IPS-20b (cell line): ENCODE measurements at regions not wholly inside any gene's neighbourhood (a gene's known extent, or its start where the extent isn't known, plus 50 kb on each side); places are given as distances from the start of the nearest gene placed in this dataset.
"Not testable (repeated sequence)": the region's sequence is repeated elsewhere in the genome, so short reads cannot be mapped to it uniquely, and the experiment has no call there.

Experiments used
- H3K27ac ChIP-seq: one replicate; pipeline ENCODE4 v1.5.1; 2013; ENCODE audit warnings: low read length
- H3K27me3 ChIP-seq: 2 replicates; pipeline ENCODE4 v1.6.1; 2013; ENCODE audit warnings: mild to moderate bottlenecking, low read length, inconsistent platforms; ENCODE audit not compliant: insufficient read depth
- H3K36me3 ChIP-seq: 2 replicates; pipeline ENCODE4 v1.6.1; 2013; ENCODE audit warnings: low read depth, mild to moderate bottlenecking, inconsistent platforms, low read length, moderate library complexity; ENCODE audit not compliant: insufficient read depth
- H3K4me1 ChIP-seq: 2 replicates; pipeline ENCODE4 v1.6.1; 2013; ENCODE audit warnings: mild to moderate bottlenecking, control low read depth, inconsistent platforms, low read length, moderate library complexity; ENCODE audit not compliant: insufficient read depth
- H3K4me3 ChIP-seq: 2 replicates; pipeline ENCODE4 v1.5.1; 2013; ENCODE audit warnings: mild to moderate bottlenecking, low read length, inconsistent platforms
- H3K9ac ChIP-seq: 2 replicates; pipeline ENCODE4 v1.6.1; 2013; ENCODE audit warnings: low read depth, mild to moderate bottlenecking, inconsistent platforms, low read length, moderate library complexity
- H3K9me3 ChIP-seq: 2 replicates; pipeline ENCODE4 v1.6.1; 2013; ENCODE audit warnings: mild to moderate bottlenecking, low read depth, low read length, inconsistent platforms; ENCODE audit not compliant: insufficient read depth

DNA sequence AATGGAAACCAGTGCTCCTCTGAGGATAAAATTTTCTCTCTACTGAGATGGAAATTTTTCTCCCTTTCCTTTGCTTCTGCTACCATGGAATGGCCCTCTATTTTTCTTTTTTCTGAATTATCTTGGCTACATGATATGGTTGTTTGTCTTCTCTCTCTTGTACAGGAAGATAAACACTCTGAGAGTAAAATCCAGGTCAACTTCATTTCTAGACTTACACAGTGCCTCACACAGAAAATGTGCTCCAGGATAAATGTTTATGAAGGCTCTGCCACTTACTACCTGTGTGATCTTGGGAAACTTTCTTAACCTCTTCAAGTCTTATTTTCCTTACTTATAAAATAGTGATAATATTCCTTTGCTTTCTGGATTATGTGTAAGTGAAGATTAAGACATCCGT lies 153.9 kb downstream of the PRELID2 start:
- H3K4me1 ChIP-seq: no peaks in the 10 kb centered on the region
- H3K9me3 ChIP-seq: no peaks in the 10 kb centered on the region
- no peaks in the 10 kb centered on the region for H3K36me3 ChIP-seq
- no peak overlapping the region for H3K4me3 ChIP-seq
- no peaks in the 10 kb centered on the region for H3K27me3 ChIP-seq
- H3K9ac ChIP-seq: no peak overlapping the region
- no peak overlapping the region for H3K27ac ChIP-seq

DNA sequence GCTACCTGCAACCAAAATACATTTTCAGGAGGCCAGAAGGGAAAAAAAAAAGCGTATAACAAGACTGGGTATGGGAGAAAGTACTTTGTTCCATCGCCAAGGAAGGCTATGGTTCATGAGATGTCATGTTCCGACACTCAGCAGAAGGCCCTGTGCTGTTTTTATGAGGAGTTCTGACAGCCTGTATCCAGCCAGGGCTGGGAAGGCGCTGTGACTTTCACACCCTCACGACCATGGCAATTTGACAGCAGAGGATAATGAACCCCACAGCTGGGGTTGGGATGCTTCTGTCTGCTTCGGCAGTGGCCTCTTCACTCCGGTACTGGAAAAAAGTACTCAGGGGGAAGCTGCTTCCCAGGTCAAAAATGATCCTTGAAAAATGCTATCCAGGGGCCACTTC lies 154.4 kb downstream of the PRELID2 start:
- H3K9ac ChIP-seq: no peak overlapping the region
- no peaks in the 10 kb centered on the region for H3K36me3 ChIP-seq

DNA sequence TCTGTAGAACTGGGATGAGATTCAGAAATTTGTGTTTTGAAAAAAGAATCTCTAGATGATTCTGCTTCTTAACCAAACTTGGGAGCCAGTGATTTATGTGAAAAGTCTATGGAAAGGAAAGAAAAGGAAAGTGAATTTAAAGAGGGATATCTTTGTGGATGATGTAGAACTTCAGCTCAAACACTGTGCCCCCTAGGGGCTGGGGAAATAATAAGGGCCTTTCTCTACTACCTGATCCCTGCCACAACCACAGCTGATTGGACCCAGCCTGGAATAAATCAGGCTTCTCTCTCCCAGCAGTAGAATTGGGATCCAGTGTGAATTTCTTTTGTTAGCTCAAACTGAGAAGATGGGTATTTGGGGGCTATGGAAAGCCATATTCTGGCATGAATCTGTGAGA lies 155.0 kb downstream of the PRELID2 start:
- no peaks in the 10 kb centered on the region for H3K27me3 ChIP-seq
- no peaks in the 10 kb centered on the region for H3K36me3 ChIP-seq
- H3K4me1 ChIP-seq: no peaks in the 10 kb centered on the region

More for the DNA sequence above, 154.4 kb downstream of the PRELID2 start:
- H3K27me3 ChIP-seq: no peaks in the 10 kb centered on the region
- H3K4me1 ChIP-seq: no peaks in the 10 kb centered on the region
- H3K9me3 ChIP-seq: no peaks in the 10 kb centered on the region
- H3K27ac ChIP-seq: no peak overlapping the region
- no peak overlapping the region for H3K4me3 ChIP-seq

DNA sequence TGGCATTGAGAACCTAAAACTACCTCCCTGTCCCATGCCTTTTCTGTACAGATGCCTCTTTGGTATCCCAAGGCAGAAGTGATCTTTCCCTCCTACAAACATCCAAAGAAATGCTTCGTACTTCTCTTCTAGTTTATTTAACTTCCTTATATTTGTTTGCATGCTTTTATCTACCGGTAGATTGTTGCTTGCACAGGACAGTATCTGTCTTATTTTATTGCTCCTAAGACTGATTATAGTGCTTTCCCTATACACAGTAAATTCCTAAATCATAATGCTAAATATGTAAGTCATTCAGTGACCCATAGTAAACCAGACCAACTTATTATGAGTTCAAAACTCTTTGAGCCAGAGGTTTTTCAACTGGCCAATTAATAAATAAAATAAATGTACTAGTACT lies 156.9 kb downstream of the PRELID2 start:
- Histone ChIP-seq H3K27ac (no peak overlapping the region), H3K27me3 (no peaks in the 10 kb centered on the region), H3K4me1 (no peaks in the 10 kb centered on the region), H3K9ac (no peak overlapping the region), H3K36me3 (no peaks in the 10 kb centered on the region), H3K9me3 (no peaks in the 10 kb centered on the region), H3K4me3 (no peak overlapping the region)

More for the DNA sequence above, 155.0 kb downstream of the PRELID2 start:
- Histone ChIP-seq H3K9me3 (no peaks in the 10 kb centered on the region), H3K27ac (no peak overlapping the region), H3K9ac (no peak overlapping the region), H3K4me3 (no peak overlapping the region)

DNA sequence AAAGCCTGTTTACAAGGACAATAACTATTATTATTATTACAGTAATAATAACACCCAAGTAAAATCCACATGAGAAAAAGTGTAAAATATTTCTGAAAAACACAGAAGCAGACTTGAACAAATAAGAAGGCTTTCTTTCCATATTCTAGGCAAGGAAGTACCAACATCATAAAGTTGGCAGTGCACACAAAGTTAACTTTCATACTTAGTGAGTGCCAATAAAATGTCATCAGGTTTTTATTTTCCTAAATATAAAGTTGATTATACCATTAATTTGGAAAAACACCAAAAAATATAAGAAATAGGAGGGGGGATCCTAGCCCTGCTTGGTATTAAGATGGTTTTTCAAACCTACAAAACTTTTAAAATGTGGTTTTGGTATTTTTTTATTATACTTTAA lies 161.4 kb downstream of the PRELID2 start:
- Histone ChIP-seq H3K9ac (no peak overlapping the region), H3K27me3 (no peaks in the 10 kb centered on the region), H3K4me3 (no peak overlapping the region), H3K4me1 (no peaks in the 10 kb centered on the region), H3K27ac (no peak overlapping the region), H3K36me3 (no peaks in the 10 kb centered on the region), H3K9me3 (no peaks in the 10 kb centered on the region)

DNA sequence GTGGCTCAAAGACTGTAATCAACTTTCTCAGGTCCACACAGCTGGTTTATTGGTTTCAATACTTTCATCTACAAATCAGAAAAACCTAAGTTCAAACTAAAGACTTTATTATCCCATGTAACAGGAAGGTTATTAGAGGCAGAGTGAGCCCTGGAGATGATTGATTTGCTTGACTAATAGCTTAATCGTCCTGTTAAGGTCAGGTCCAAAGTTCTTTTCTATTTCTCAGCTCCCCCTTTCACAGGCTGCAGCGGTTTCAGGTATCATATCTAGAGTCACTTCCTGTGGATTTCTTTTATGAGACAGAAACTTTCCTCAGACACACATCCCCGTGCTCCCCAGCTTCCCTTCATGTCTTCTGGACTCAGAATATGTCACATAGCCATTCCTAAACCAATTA lies 166.4 kb downstream of the PRELID2 start:
- Histone ChIP-seq H3K27ac (no peak overlapping the region), H3K4me3 (no peak overlapping the region), H3K36me3 (no peaks in the 10 kb centered on the region), H3K9ac (no peak overlapping the region), H3K9me3 (no peaks in the 10 kb centered on the region), H3K4me1 (no peaks in the 10 kb centered on the region), H3K27me3 (no peaks in the 10 kb centered on the region)

DNA sequence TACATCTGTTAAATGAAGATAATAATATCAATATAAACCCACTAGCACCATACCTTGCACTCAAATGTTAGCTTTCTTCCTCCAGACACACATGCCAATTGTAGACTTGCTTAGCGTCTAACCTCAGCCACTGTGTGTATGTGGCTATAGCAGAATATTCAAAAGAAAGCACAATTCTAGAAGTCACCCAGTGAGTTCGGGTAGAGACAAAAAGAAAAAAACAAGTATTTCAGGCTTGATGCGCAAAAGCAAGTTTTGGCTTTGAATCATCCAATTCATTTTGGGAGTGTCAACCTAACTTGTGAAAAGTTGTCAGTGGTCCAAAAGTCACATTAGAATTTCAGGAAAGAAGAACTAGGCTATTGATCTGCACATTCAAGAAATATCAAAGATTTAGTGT lies 167.4 kb downstream of the PRELID2 start:
- H3K4me3 ChIP-seq: no peak overlapping the region
- no peaks in the 10 kb centered on the region for H3K9me3 ChIP-seq
- H3K4me1 ChIP-seq: no peaks in the 10 kb centered on the region
- H3K36me3 ChIP-seq: no peaks in the 10 kb centered on the region
- no peak overlapping the region for H3K9ac ChIP-seq
- H3K27ac ChIP-seq: no peak overlapping the region
- H3K27me3 ChIP-seq: no peaks in the 10 kb centered on the region

DNA sequence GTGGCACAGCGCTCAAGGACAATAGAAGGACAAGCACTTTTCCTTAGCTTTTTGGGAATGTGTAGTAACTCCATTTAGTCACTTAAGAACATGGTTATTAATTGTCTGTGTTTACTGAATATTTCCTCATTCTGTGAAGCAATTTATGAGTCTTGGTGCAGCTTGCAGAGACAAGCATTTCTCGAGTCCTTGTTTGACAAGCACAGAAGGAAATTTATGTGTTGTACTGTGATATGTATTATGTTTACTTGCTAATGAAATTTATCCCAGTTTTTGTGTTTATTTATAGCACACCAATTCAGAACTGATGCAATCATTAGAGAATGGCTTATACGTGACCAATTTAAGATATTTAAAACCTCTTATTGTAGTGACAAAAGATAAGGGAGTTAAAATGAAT lies 168.6 kb downstream of the PRELID2 start:
- no peaks in the 10 kb centered on the region for H3K4me1 ChIP-seq
- H3K4me3 ChIP-seq: no peak overlapping the region
- H3K27me3 ChIP-seq: no peaks in the 10 kb centered on the region
- no peaks in the 10 kb centered on the region for H3K9me3 ChIP-seq
- no peaks in the 10 kb centered on the region for H3K36me3 ChIP-seq
- no peak overlapping the region for H3K27ac ChIP-seq
- no peak overlapping the region for H3K9ac ChIP-seq

DNA sequence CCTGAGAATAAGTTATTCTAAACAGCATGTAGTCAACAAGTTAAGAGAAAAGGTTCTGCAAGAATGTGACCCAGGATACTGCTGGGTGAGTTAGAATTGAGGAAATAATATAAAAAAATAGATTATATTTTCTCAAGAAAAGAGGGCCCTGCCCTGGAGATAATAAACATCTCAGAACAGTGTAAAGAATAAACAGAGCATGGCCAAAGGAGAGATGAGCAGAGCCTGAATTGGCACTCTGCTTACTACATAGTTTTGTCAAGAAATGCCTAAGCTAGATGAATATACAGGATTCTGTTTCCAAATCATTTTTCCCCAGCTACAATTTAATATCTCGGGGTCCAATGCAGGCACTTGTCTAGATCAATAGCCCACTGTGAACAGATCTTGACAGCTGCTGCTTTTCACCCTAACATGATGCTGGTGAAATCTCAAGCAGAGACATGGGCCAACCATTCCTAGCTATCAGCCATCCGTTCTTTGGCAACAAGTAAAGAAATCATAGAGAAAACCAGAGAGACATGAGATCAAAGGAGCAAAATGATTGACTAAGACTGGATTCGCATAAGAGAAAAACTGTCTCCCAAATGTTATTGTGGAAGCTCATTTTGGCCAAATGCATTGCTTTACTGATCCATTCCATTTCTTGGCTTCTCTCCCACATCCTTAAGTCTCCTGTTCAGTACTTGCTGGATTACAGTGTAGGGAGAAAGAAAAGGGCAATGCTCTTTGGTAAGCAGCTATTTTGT lies 173.2 kb downstream of the PRELID2 start:
- Histone ChIP-seq H3K4me3 (no peak overlapping the region), H3K27ac (no peak overlapping the region), H3K4me1 (no peaks in the 10 kb centered on the region), H3K36me3 (no peaks in the 10 kb centered on the region), H3K9ac (no peak overlapping the region), H3K27me3 (no peaks in the 10 kb centered on the region), H3K9me3 (no peaks in the 10 kb centered on the region)

DNA sequence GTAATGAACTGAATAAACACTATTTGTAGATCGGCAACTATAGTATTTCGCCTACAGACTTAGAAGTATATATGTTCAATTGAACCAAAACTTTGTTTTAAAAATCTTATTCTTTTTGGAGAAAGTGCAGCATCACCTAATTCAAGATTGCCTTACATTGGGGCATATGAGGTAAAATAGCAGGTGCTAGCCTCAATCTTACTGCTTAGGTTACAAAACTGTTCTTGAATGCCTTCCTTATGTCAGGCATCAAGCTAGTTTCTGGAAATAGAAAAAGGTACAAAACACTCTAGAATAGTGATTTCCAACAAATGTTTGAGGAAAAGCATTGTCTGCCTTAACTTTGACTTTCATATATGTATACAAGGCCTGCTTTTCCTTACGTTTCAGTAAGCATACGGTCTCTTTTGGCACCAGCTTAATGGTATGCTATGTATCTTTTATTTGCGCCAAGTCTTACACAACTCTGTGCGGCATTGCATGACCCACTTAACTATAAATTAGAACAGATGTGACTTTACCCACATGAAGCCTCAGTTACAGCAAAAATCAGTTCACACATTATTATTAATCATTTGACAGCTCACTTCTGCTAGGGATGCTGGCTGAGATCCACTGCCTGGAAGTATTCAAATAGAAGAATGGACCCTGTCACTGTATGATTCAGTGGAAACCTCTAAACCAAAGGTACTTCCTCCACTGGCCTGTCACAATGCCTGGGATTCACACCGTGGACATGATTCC lies 174.1 kb downstream of the PRELID2 start:
- Histone ChIP-seq H3K27me3 (no peaks in the 10 kb centered on the region), H3K27ac (no peak overlapping the region), H3K4me1 (no peaks in the 10 kb centered on the region), H3K36me3 (no peaks in the 10 kb centered on the region), H3K9ac (no peak overlapping the region), H3K9me3 (no peaks in the 10 kb centered on the region), H3K4me3 (no peak overlapping the region)

DNA sequence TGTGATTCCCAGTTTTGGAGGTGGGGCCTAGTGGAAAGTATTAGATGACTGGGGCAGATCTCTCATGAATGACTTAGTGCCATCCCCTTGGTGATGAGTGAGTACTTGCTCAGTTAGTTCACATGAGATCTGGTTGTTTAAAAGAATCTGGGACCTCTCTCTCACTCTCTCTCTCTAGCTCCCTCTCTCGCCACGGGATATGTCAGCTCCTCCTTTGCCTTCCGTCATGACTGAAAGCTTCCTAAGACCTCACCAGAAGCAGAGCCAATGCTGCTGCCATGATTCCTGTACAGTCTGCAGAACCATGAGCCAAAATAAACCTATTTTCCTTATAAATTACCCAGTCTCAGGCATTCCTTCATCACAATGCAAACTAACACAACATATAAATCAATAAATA lies 176.7 kb downstream of the PRELID2 start:
- Histone ChIP-seq H3K9ac (no peak overlapping the region), H3K4me3 (no peak overlapping the region), H3K9me3 (no peaks in the 10 kb centered on the region), H3K4me1 (no peaks in the 10 kb centered on the region), H3K36me3 (no peaks in the 10 kb centered on the region), H3K27ac (no peak overlapping the region), H3K27me3 (no peaks in the 10 kb centered on the region)

DNA sequence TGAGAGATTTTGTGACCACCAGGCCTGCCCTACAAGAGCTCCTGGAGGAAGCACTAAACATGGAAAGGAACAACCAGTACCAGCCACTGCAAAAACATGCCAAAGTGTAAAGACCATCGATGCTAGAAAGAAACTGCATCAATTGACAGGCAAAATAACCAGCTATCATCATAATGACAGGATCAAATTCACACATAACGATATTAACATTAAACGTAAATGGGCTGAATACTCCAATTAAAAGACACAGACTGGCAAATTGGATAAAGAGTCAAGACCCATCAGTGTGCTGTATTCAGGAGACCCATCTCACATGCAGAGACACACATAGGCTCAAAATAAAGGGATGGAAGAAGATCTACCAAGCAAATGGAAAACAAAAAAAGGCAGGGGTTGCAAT lies 182.4 kb downstream of the PRELID2 start:
- not testable (repeated sequence) for H3K4me3 ChIP-seq, H3K27ac ChIP-seq, H3K36me3 ChIP-seq, H3K27me3 ChIP-seq, H3K9ac ChIP-seq, H3K4me1 ChIP-seq, H3K9me3 ChIP-seq
